ENCODE measurements at regions not wholly inside any gene's neighbourhood (a gene's known extent, or its start where the extent isn't known, plus 50 kb on each side); places are given as distances from the start of the nearest gene placed in this dataset.
"Not testable (repeated sequence)": the region's sequence is repeated elsewhere in the genome, so short reads cannot be mapped to it uniquely, and the experiment has no call there.

DNA sequence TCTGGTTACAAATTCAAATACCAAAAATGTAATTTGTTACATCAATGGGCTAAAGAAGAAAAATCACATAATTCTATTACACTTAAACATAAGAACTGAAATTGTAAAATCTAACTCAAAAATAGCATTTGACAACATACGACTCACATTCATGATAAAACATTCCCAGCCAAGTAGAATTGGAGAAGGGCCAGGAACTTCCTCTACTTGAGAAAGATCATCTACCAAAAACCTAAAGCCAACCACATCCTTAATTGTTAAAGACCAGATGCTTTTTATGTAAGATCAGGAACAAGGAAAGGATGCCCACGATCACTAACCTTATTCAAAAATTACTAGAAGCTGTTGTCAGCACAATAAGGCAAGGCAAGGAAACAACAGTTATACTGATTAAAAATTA lies 1819.8 kb upstream of the C9orf72 start:
- H3K27me3 Mint-ChIP-seq (ENCODE audit: low read depth) = no peaks in the 10 kb centered on the region
- H3K36me3 Mint-ChIP-seq (ENCODE audit: low read depth) = no peaks in the 10 kb centered on the region

GRCh38 chr9:29394855-29395254 lies 1821.6 kb upstream of the C9orf72 start:
- Mint-ChIP-seq H3K36me3 (ENCODE audit: low read depth) (no peaks in the 10 kb centered on the region), H3K4me1 (no peaks in the 10 kb centered on the region), H3K4me3 (no peak overlapping the region), H3K9me3 (no peaks in the 10 kb centered on the region), H3K27ac (no peak overlapping the region), H3K27me3 (ENCODE audit: low read depth) (no peaks in the 10 kb centered on the region)
- TF ChIP-seq, protein P1, sequence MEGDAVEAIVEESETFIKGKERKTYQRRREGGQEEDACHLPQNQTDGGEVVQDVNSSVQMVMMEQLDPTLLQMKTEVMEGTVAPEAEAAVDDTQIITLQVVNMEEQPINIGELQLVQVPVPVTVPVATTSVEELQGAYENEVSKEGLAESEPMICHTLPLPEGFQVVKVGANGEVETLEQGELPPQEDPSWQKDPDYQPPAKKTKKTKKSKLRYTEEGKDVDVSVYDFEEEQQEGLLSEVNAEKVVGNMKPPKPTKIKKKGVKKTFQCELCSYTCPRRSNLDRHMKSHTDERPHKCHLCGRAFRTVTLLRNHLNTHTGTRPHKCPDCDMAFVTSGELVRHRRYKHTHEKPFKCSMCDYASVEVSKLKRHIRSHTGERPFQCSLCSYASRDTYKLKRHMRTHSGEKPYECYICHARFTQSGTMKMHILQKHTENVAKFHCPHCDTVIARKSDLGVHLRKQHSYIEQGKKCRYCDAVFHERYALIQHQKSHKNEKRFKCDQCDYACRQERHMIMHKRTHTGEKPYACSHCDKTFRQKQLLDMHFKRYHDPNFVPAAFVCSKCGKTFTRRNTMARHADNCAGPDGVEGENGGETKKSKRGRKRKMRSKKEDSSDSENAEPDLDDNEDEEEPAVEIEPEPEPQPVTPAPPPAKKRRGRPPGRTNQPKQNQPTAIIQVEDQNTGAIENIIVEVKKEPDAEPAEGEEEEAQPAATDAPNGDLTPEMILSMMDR (IDR thresholded peaks at IDR 0.05; ENCODE audit: unreplicated experiment in 3 of 3) = no peak

More for the DNA sequence above, 1819.8 kb upstream of the C9orf72 start:
- Mint-ChIP-seq H3K4me3 (no peak overlapping the region), H3K9me3 (no peaks in the 10 kb centered on the region), H3K4me1 (no peaks in the 10 kb centered on the region), H3K27ac (no peak overlapping the region)
- TF ChIP-seq, protein P1 (IDR thresholded peaks at IDR 0.05; ENCODE audit: unreplicated experiment in 3 of 3) = no peak

- Mint-ChIP-seq H3K27ac (no peak overlapping the region), H3K4me1 (no peaks in the 10 kb centered on the region), H3K36me3 (ENCODE audit: low read depth) (no peaks in the 10 kb centered on the region), H3K4me3 (no peak overlapping the region), H3K9me3 (no peaks in the 10 kb centered on the region), H3K27me3 (ENCODE audit: low read depth) (no peaks in the 10 kb centered on the region)
- TF ChIP-seq, protein P1 (IDR thresholded peaks at IDR 0.05; ENCODE audit: unreplicated experiment in 3 of 3) = no peak
These were observed 1823.9 kb upstream of the C9orf72 start for GRCh38 chr9:29397148-29397547.

GRCh38 chr9:29416204-29416603 lies 1842.9 kb upstream of the C9orf72 start:
- no peak overlapping the region for H3K27ac Mint-ChIP-seq
- H3K9me3 Mint-ChIP-seq = no peaks in the 10 kb centered on the region
- TF ChIP-seq, protein P1 (IDR thresholded peaks at IDR 0.05; ENCODE audit: unreplicated experiment in 3 of 3) = no peak
- no peaks in the 10 kb centered on the region for H3K36me3 Mint-ChIP-seq (ENCODE audit: low read depth)
- H3K4me1 Mint-ChIP-seq = no peaks in the 10 kb centered on the region
- H3K27me3 Mint-ChIP-seq (ENCODE audit: low read depth) = no peaks in the 10 kb centered on the region
- no peak overlapping the region for H3K4me3 Mint-ChIP-seq

- Mint-ChIP-seq H3K9me3 (peaks cover 2% of the 10 kb centered on the region), H3K27ac (no peak overlapping the region), H3K27me3 (ENCODE audit: low read depth) (no peaks in the 10 kb centered on the region), H3K36me3 (ENCODE audit: low read depth) (no peaks in the 10 kb centered on the region), H3K4me3 (no peak overlapping the region), H3K4me1 (no peaks in the 10 kb centered on the region)
- TF ChIP-seq, protein P1 (IDR thresholded peaks at IDR 0.05; ENCODE audit: unreplicated experiment in 3 of 3) = no peak
These were observed 1849.2 kb upstream of the C9orf72 start for GRCh38 chr9:29422438-29422837.

DNA sequence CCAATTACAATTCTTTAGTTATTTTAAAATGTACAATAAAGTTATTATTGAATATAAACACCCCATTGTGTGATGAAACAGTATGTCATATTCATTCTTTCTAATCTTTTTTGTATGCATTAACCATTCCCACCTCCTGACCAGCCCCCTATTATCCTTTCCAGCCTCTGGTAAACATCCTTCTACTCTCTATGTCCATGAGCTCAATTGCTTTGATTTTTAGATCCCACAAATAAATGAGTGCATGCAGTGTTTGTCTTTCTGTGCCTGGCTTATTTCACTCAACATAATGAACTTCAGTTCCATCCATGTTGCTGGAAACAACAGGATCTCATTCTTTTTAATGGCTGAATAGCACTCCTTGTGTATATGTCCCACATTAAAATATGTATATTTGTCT lies 1858.9 kb upstream of the C9orf72 start:
- TF ChIP-seq, protein P1 (IDR thresholded peaks at IDR 0.05; ENCODE audit: unreplicated experiment in 3 of 3) = no peak
- Mint-ChIP-seq H3K4me1 (no peaks in the 10 kb centered on the region), H3K36me3 (ENCODE audit: low read depth) (no peaks in the 10 kb centered on the region), H3K9me3 (peaks cover 21% of the 10 kb centered on the region), H3K4me3 (no peak overlapping the region), H3K27ac (no peak overlapping the region), H3K27me3 (ENCODE audit: low read depth) (no peaks in the 10 kb centered on the region)

- H3K4me3 Mint-ChIP-seq; H3K27me3 Mint-ChIP-seq (ENCODE audit: low read depth): not testable (repeated sequence)
These were observed 1859.4 kb upstream of the C9orf72 start for GRCh38 chr9:29432656-29433055.

More at GRCh38 chr9:29432656-29433055, 1859.4 kb upstream of the C9orf72 start:
- not testable (repeated sequence) for H3K4me1 Mint-ChIP-seq; H3K27ac Mint-ChIP-seq; H3K36me3 Mint-ChIP-seq (ENCODE audit: low read depth)
- peaks cover 18% of the 10 kb centered on the region for H3K9me3 Mint-ChIP-seq
